Prostate gland (tissue), 2 donors: ENCODE measurements at regions not wholly inside any gene's neighbourhood (a gene's known extent, or its start where the extent isn't known, plus 50 kb on each side); places are given as distances from the start of the nearest gene placed in this dataset.

Source experiments
- POLR2A ChIP-seq: fragments of 450-650 bp; IDR thresholded peaks from one replicate; pipeline ENCODE4 v1.6.1; 2016; ENCODE audit warnings: antibody characterized with exemption, mild to moderate bottlenecking
- POLR2AphosphoS5 ChIP-seq: sonication (generic); formaldehyde crosslinking; IDR thresholded peaks from one replicate; pipeline ENCODE4 v1.6.1; 2017; ENCODE audit warnings: antibody characterized with exemption
- TF ChIP-seq, protein P1 (sequence below), 4 experiments: fragments of 200-600 bp in 2 of 4; fragments of 450-650 bp in 2 of 4; sonication (generic) in 2 of 4; IDR thresholded peaks; 1 replicate in 3 of 4; 2 replicates in 1 of 4; pipeline ENCODE4 v1.5.1; 2016 to 2019; ENCODE audit warnings: antibody characterized with exemption in 4 of 4, mild to moderate bottlenecking in 2 of 4, moderate library complexity in 2 of 4

DNA sequence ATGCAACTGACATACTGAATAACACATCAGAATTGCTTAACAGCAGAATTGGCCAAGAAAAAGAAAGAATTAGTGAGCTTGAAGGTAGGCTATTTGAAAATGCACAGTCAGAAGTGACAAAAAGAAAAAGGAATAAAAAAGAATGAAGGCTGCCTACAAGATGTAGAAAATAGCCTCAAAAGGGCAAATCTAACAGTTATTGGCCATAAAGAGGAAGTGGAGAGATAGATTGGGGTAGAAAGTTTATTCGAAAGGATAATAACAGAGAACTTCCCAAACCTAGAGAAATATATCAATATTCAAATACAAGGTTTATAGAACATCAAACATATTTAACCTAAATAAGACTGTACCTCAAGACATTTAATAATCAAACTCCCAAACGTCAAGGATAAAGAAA, 67.5 kb downstream of the ATP6V1G3 start:
- TF ChIP-seq, protein P1, sequence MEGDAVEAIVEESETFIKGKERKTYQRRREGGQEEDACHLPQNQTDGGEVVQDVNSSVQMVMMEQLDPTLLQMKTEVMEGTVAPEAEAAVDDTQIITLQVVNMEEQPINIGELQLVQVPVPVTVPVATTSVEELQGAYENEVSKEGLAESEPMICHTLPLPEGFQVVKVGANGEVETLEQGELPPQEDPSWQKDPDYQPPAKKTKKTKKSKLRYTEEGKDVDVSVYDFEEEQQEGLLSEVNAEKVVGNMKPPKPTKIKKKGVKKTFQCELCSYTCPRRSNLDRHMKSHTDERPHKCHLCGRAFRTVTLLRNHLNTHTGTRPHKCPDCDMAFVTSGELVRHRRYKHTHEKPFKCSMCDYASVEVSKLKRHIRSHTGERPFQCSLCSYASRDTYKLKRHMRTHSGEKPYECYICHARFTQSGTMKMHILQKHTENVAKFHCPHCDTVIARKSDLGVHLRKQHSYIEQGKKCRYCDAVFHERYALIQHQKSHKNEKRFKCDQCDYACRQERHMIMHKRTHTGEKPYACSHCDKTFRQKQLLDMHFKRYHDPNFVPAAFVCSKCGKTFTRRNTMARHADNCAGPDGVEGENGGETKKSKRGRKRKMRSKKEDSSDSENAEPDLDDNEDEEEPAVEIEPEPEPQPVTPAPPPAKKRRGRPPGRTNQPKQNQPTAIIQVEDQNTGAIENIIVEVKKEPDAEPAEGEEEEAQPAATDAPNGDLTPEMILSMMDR (IDR thresholded peaks at IDR 0.05), result no peak
- TF ChIP-seq POLR2A (no peak), POLR2AphosphoS5 (no peak)
